Fibroblast of the aortic adventitia (primary cell): ENCODE measurements at regions not wholly inside any gene's neighbourhood (a gene's known extent, or its start where the extent isn't known, plus 50 kb on each side); places are given as distances from the start of the nearest gene placed in this dataset.
"Not testable (repeated sequence)": the region's sequence is repeated elsewhere in the genome, so short reads cannot be mapped to it uniquely, and the experiment has no call there.

Experiments
- DNase-seq: peaks from one replicate; pipeline ENCODE4 v3.0.0-alpha.2; 2010; ENCODE audit warnings: low read depth
- H3K4me3 ChIP-seq: 2 replicates; pipeline ENCODE4 v1.5.1; 2011; ENCODE audit warnings: low read depth, mild to moderate bottlenecking, control low read depth, low read length, moderate library complexity
- CTCF ChIP-seq: IDR thresholded peaks from 2 replicates; pipeline ENCODE4 v1.5.1; 2011; ENCODE audit warnings: mild to moderate bottlenecking, low read length, control low read depth, inconsistent platforms; ENCODE audit not compliant: insufficient read depth

DNA sequence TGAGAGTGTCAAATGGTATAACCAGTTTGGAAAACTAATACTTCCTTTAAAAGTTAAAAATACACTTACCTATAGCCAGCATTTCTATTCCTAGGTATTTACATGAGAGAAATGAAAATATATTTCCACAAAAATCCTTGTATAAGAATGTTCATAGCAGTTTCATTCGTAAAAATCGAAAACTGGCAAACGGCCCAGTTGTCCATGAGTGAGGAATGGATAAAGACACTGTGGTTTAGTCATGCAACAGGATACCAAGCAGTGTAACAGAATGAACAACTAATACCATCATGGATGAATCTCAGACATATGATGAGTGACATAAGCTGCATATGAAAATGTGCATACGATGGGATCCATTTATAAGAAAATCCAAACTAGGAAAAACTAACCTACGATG, 136.7 kb downstream of the MACROH2A1 start:
- TF ChIP-seq CTCF, result no peak
- no peak overlapping the region for H3K4me3 ChIP-seq
- no peak for DNase-seq

DNA sequence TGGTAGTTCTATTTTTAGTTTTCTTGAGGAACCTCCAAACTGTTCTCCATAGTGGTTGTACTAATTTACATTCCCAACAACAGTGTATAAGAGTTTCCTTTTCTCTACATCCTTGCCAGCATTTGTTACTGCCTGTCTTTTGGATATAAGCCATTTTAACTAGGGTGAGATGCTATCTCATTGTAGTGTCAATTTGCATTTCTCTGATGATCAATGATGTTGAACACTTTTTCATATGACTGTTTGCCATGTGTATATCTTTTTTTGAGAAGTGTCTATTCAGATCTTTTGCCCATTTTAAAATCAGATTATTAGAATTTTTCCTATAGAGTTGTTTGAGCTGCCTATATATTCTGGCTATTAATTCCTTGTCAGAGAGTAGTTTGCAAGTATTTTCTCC, 138.9 kb downstream of the MACROH2A1 start:
- not testable (repeated sequence) for DNase-seq, H3K4me3 ChIP-seq

DNA sequence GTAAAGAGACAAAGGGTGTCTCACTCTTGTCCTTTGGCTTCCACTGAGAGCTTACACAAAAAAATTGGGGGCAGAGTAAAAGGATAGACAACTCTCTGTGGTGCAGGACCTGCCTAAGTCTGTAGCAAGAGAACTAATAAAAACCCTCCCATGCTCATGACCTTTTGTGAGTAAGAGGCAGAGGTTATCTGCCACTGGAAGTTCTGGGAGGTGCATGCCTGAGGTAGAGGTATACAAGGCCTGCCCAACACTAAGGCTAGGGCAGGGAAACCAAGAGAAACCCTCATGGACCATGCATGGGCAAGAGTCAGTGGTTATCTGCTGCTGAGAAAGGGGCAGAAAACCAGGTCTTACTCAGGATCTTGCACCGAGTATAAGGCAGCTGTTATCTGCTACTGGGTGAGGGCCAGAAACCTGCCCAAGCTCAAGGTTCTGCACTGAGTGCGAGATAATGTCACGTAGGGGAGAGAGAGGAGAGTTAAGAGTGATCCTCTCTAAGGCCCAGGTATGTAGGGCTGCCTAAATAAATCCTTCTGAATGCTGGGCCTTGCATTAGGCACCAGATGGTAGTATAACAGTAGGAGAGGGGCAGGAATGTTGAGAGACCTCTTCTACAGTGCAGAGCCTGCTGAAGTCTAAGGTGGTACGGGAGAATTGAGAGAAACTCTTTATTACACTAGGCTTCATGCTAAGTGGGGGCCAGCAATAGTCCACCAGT, 143.4 kb downstream of the MACROH2A1 start:
- no peak for TF ChIP-seq CTCF
- no peak for DNase-seq

DNA sequence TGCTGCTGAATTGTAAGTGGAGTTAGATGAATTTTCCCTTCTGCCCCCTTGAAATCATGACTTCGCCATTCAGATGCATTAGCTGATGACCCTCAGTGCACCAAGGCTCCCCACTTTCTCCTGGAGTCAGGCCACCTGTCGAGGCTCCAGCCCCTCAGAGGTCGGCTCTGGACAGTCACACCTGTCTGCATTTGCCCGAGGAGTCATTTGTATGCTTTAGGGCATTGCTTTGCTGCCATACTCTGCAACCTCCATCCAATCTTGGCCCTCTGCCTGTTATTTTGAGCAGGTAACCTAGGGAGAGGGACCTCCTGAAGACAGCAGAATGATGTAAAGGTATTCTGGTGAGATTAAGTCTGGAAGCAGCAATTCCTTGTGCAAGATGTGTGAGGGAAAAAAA, 144.8 kb downstream of the MACROH2A1 start:
- no peak overlapping the region for H3K4me3 ChIP-seq
- DNase-seq, result no peak
- no peak for TF ChIP-seq CTCF

More for the DNA sequence above, 143.4 kb downstream of the MACROH2A1 start:
- no peak overlapping the region for H3K4me3 ChIP-seq

GRCh38 chr5:135253601-135254178, 145.3 kb downstream of the MACROH2A1 start:
- DNase-seq, result no peak
- no peak overlapping the region for H3K4me3 ChIP-seq
- no peak for TF ChIP-seq CTCF

DNA sequence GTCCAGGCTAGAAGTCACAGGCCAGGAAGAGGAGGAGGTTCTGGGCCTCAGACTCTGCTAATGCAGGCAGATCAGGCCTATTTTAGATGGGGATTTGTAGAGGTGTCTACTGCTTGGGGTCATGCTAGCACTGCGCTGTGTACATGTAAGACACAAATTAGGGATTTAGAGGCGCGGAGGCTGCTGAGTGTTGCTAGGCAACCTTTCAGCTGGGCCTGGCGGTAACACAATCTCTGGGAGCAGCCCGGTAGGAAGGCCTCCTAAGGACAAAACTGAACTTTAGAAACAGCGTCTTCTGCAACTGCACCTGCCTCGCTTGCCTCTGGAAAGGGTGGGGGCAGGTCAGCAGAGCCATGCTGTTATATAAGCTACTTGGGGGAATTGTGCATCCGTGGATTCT, 147.9 kb downstream of the MACROH2A1 start:
- no peak for TF ChIP-seq CTCF
- H3K4me3 ChIP-seq, result no peak overlapping the region
- DNase-seq, result no peak

- DNase-seq, result no peak
- TF ChIP-seq CTCF, result no peak
- no peak overlapping the region for H3K4me3 ChIP-seq
These were observed 148.4 kb downstream of the MACROH2A1 start for GRCh38 chr5:135250671-135251070.
